ENCODE measurements at regions not wholly inside any gene's neighbourhood (a gene's known extent, or its start where the extent isn't known, plus 50 kb on each side); places are given as distances from the start of the nearest gene placed in this dataset.

- no peak for DNase-seq (ENCODE audit: low spot score)
Observed at GRCh38 chr10:78162853-78163252, 129.2 kb downstream of the RPS24 start.

- DNase-seq (ENCODE audit: low spot score), result no peak
Observed at GRCh38 chr10:78164702-78165101, 131.0 kb downstream of the RPS24 start.

GRCh38 chr10:78165172-78165571 lies 131.5 kb downstream of the RPS24 start:
- no peak for DNase-seq (ENCODE audit: low spot score)

- DNase-seq (ENCODE audit: low spot score), result no peak
Observed at GRCh38 chr10:78165617-78166016, 132.0 kb downstream of the RPS24 start.

- DNase-seq (ENCODE audit: low spot score), result no peak
Observed at GRCh38 chr10:78166261-78166660, 132.6 kb downstream of the RPS24 start.

- DNase-seq (ENCODE audit: low spot score), result no peak
Observed at GRCh38 chr10:78169214-78169613, 135.6 kb downstream of the RPS24 start.

- DNase-seq (ENCODE audit: low spot score), result peak; percentile 55
Observed at GRCh38 chr10:78170026-78170475, 136.4 kb downstream of the RPS24 start.

- no peak for DNase-seq (ENCODE audit: low spot score)
Observed at GRCh38 chr10:78171633-78172400, 138.2 kb downstream of the RPS24 start.

- peak; percentile 14 for DNase-seq (ENCODE audit: low spot score)
Observed at GRCh38 chr10:78173360-78174015, 139.8 kb downstream of the RPS24 start.

GRCh38 chr10:78175444-78176015 lies 141.9 kb downstream of the RPS24 start:
- DNase-seq (ENCODE audit: low spot score), result no peak

- no peak for DNase-seq (ENCODE audit: low spot score)
Observed at GRCh38 chr10:78176320-78177317, 143.0 kb downstream of the RPS24 start.

GRCh38 chr10:78177491-78178185 lies 144.0 kb downstream of the RPS24 start:
- no peak for DNase-seq (ENCODE audit: low spot score)

GRCh38 chr10:78178397-78178796 lies 144.7 kb downstream of the RPS24 start:
- DNase-seq (ENCODE audit: low spot score), result no peak

GRCh38 chr10:78178940-78179339 lies 145.3 kb downstream of the RPS24 start:
- DNase-seq (ENCODE audit: low spot score), result peak; percentile 43

- no peak for DNase-seq (ENCODE audit: low spot score)
Observed at GRCh38 chr10:78179886-78180705, 146.4 kb downstream of the RPS24 start.

- DNase-seq (ENCODE audit: low spot score), result no peak
Observed at GRCh38 chr10:78181381-78182055, 147.9 kb downstream of the RPS24 start.

GRCh38 chr10:78182841-78183240 lies 149.2 kb downstream of the RPS24 start:
- DNase-seq (ENCODE audit: low spot score), result no peak

- no peak for DNase-seq (ENCODE audit: low spot score)
Observed at GRCh38 chr10:78184851-78185692, 151.4 kb downstream of the RPS24 start.

GRCh38 chr10:78185693-78186055 lies 152.0 kb downstream of the RPS24 start:
- DNase-seq (ENCODE audit: low spot score), result no peak

Data from AG08395 (cell line).